ENCODE measurements at regions not wholly inside any gene's neighbourhood (a gene's known extent, or its start where the extent isn't known, plus 50 kb on each side); places are given as distances from the start of the nearest gene placed in this dataset.

GRCh38 chr2:52539026-52539970, 1228.3 kb upstream of the CHAC2 start:
- intact Hi-C loops (cut with micrococcal nuclease; ENCODE audit: unreplicated experiment), result no loop called here
- TF ChIP-seq CTCF (conservative IDR thresholded peaks at IDR 0.05; ENCODE audit: low read depth, low read length) (no peak), EZH2 (IDR thresholded peaks at IDR 0.05; ENCODE audit: borderline replicate concordance, low read depth, low read length, poor library complexity, severe bottlenecking) (no peak)
- Histone ChIP-seq H3K36me3 (ENCODE audit: insufficient read depth, low read length, poor library complexity, severe bottlenecking) (no peaks in the 10 kb centered on the region), H3K4me3 (ENCODE audit: low read depth, low read length, poor library complexity, severe bottlenecking) (no peak overlapping the region), H3K4me1 (ENCODE audit: insufficient read depth, low read length, poor library complexity, severe bottlenecking) (no peaks in the 10 kb centered on the region), H3K9me3 (ENCODE audit: low read depth, low read length, poor library complexity, severe bottlenecking) (no peaks in the 10 kb centered on the region), H3K27me3 (replicated peaks; ENCODE audit: insufficient read depth, low read depth, low read length, poor library complexity) (no peaks in the 10 kb centered on the region), H3K27ac (ENCODE audit: low read depth, low read length, poor library complexity, severe bottlenecking) (no peak overlapping the region)
- ChIA-PET CTCF (no interaction called here), POLR2A (ENCODE audit: low non-redundant PET) (no interaction called here)
- no TSS peak for BruUV-seq (replicated peaks)
- DNase-seq (ENCODE audit: low spot score), result no peak

GRCh38 chr2:52537588-52537987, 1230.0 kb upstream of the CHAC2 start:
- no peak overlapping the region for H3K27ac ChIP-seq (ENCODE audit: low read depth, low read length, poor library complexity, severe bottlenecking)
- H3K27me3 ChIP-seq (replicated peaks; ENCODE audit: insufficient read depth, low read depth, low read length, poor library complexity), result no peaks in the 10 kb centered on the region
- intact Hi-C loops (cut with micrococcal nuclease; ENCODE audit: unreplicated experiment), result no loop called here
- no peaks in the 10 kb centered on the region for H3K4me1 ChIP-seq (ENCODE audit: insufficient read depth, low read length, poor library complexity, severe bottlenecking)
- no peaks in the 10 kb centered on the region for H3K36me3 ChIP-seq (ENCODE audit: insufficient read depth, low read length, poor library complexity, severe bottlenecking)
- TF ChIP-seq CTCF (conservative IDR thresholded peaks at IDR 0.05; ENCODE audit: low read depth, low read length) (no peak), EZH2 (IDR thresholded peaks at IDR 0.05; ENCODE audit: borderline replicate concordance, low read depth, low read length, poor library complexity, severe bottlenecking) (no peak)
- H3K4me3 ChIP-seq (ENCODE audit: low read depth, low read length, poor library complexity, severe bottlenecking), result no peak overlapping the region
- BruUV-seq (replicated peaks), result no TSS peak
- no peak for DNase-seq (ENCODE audit: low spot score)
- no peaks in the 10 kb centered on the region for H3K9me3 ChIP-seq (ENCODE audit: low read depth, low read length, poor library complexity, severe bottlenecking)
- ChIA-PET POLR2A (ENCODE audit: low non-redundant PET) (no interaction called here), CTCF (no interaction called here)

GRCh38 chr2:52536929-52537460, 1230.6 kb upstream of the CHAC2 start:
- TF ChIP-seq EZH2 (IDR thresholded peaks at IDR 0.05; ENCODE audit: borderline replicate concordance, low read depth, low read length, poor library complexity, severe bottlenecking) (no peak), CTCF (conservative IDR thresholded peaks at IDR 0.05; ENCODE audit: low read depth, low read length) (no peak)
- H3K4me1 ChIP-seq (ENCODE audit: insufficient read depth, low read length, poor library complexity, severe bottlenecking), result no peaks in the 10 kb centered on the region
- no peak for DNase-seq (ENCODE audit: low spot score)
- no peak overlapping the region for H3K4me3 ChIP-seq (ENCODE audit: low read depth, low read length, poor library complexity, severe bottlenecking)
- H3K36me3 ChIP-seq (ENCODE audit: insufficient read depth, low read length, poor library complexity, severe bottlenecking), result no peaks in the 10 kb centered on the region
- intact Hi-C loops (cut with micrococcal nuclease; ENCODE audit: unreplicated experiment), result no loop called here
- H3K27ac ChIP-seq (ENCODE audit: low read depth, low read length, poor library complexity, severe bottlenecking), result no peak overlapping the region
- H3K9me3 ChIP-seq (ENCODE audit: low read depth, low read length, poor library complexity, severe bottlenecking), result no peaks in the 10 kb centered on the region
- POLR2A ChIA-PET (ENCODE audit: low non-redundant PET), result no interaction called here
- CTCF ChIA-PET, result no interaction called here
- BruUV-seq (replicated peaks), result no TSS peak
- H3K27me3 ChIP-seq (replicated peaks; ENCODE audit: insufficient read depth, low read depth, low read length, poor library complexity), result no peaks in the 10 kb centered on the region
